ENCODE measurements at regions not wholly inside any gene's neighbourhood (a gene's known extent, or its start where the extent isn't known, plus 50 kb on each side); places are given as distances from the start of the nearest gene placed in this dataset.

DNA sequence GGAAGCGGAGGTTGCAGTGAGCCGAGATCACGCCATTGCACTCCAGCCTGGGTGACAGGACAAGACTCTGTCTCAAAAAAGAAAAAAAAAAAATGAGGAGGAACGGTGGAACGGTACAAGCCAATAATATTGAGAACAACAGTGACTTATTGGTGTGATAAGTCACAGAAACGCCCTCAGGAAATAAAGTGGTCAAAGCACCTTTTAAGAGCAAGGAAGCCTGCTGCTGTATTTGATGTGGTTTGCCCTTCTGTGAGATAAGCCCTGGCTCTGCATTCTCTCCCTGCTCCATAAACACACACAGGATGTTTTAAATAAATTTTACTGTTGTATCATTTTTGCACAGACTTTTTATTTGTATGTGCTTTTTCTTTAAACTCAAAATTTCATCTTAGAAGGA is 269.9 kb upstream of the MSX2 start:
- Histone ChIP-seq H3K4me1 (no peaks in the 10 kb centered on the region), H3K4me3 (no peak overlapping the region), H3K9me3 (peaks cover 0 to 10% (median 0%) of the 10 kb centered on the region in 8 donors), H3K27ac (no peak overlapping the region), H3K27me3 (replicated peaks in 1 of 7) (peaks cover 0 to 7% (median 0%) of the 10 kb centered on the region in 7 donors), H3K36me3 (no peaks in the 10 kb centered on the region)
- 45 to 52% (median 48%) methylated on average over 6 of the region's 6 CpGs for WGBS, 5 donors
- TF ChIP-seq POLR2A (IDR thresholded peaks at IDR 0.05): no peak
- no peak for TF ChIP-seq POLR2AphosphoS5 (IDR thresholded peaks at IDR 0.05)
- TF ChIP-seq, protein P1, sequence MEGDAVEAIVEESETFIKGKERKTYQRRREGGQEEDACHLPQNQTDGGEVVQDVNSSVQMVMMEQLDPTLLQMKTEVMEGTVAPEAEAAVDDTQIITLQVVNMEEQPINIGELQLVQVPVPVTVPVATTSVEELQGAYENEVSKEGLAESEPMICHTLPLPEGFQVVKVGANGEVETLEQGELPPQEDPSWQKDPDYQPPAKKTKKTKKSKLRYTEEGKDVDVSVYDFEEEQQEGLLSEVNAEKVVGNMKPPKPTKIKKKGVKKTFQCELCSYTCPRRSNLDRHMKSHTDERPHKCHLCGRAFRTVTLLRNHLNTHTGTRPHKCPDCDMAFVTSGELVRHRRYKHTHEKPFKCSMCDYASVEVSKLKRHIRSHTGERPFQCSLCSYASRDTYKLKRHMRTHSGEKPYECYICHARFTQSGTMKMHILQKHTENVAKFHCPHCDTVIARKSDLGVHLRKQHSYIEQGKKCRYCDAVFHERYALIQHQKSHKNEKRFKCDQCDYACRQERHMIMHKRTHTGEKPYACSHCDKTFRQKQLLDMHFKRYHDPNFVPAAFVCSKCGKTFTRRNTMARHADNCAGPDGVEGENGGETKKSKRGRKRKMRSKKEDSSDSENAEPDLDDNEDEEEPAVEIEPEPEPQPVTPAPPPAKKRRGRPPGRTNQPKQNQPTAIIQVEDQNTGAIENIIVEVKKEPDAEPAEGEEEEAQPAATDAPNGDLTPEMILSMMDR (IDR thresholded peaks at IDR 0.05 in 8 of 11, conservative IDR thresholded peaks at IDR 0.05 in 3 of 11): no peak
- intact Hi-C loops (cut with DNase I; ENCODE audit: low total_unique reads): no loop called here
- DNase-seq: no peak

DNA sequence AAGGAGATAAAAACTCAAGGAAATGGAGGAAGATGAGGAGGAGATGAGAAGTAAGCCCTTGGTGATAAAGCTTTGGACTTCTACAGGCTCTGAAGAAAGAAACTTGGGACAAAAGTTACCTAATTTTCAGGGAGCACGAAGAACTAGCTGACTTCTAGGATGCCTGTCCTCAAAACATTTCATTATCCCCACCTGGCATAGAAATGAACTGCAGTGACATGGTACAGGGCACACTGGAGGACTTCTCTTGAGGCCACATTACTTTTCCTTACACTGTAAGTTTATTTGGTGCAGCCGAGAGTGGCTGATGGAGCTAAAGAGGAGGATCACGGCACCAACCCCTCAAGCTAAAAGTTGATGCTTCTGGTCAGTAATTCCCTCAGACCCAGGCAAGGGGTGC is 269.5 kb upstream of the MSX2 start:
- TF ChIP-seq, protein P1 (IDR thresholded peaks at IDR 0.05 in 8 of 11, conservative IDR thresholded peaks at IDR 0.05 in 3 of 11): no peak
- TF ChIP-seq POLR2AphosphoS5 (IDR thresholded peaks at IDR 0.05) (no peak), POLR2A (IDR thresholded peaks at IDR 0.05) (no peak)
- 63 to 87% (median 75%) methylated on average over 3 of the region's 3 CpGs for WGBS, 5 donors
- intact Hi-C loops (cut with DNase I; ENCODE audit: low total_unique reads): no loop called here
- Histone ChIP-seq H3K4me1 (no peaks in the 10 kb centered on the region), H3K27ac (no peak overlapping the region), H3K4me3 (no peak overlapping the region), H3K9me3 (peaks cover 0 to 7% (median 0%) of the 10 kb centered on the region in 8 donors), H3K36me3 (no peaks in the 10 kb centered on the region), H3K27me3 (replicated peaks in 1 of 7) (peaks cover 0 to 11% (median 0%) of the 10 kb centered on the region in 7 donors)
- no peak for DNase-seq

DNA sequence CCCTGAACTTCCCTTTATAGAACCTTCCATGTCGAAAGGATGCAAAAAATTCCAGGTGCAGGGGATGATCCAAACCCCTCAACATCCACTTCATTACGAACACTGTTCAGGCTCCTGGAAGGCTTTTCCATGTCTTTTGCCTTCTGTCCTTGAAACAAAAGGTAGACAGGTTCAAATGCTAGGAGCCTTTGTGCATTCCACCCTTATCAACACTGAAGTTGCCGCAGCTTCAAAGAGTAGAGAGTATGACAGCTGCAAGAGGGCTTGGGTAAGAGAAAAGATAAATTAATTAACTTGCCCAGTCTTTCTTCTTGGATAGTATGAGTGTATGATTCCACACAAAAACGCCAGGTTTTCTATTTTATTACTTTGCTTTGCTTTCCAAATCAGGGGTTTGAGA is 269.1 kb upstream of the MSX2 start:
- Histone ChIP-seq H3K36me3 (no peaks in the 10 kb centered on the region), H3K4me1 (no peaks in the 10 kb centered on the region), H3K27ac (no peak overlapping the region), H3K4me3 (no peak overlapping the region), H3K27me3 (replicated peaks in 1 of 7) (peaks cover 0 to 15% (median 0%) of the 10 kb centered on the region in 7 donors), H3K9me3 (peaks cover 0 to 2% (median 0%) of the 10 kb centered on the region in 8 donors)
- intact Hi-C loops (cut with DNase I; ENCODE audit: low total_unique reads): no loop called here
- 61 to 76% (median 73%) methylated on average over 4 of the region's 4 CpGs for WGBS, 5 donors
- no peak for DNase-seq
- TF ChIP-seq, protein P1 (IDR thresholded peaks at IDR 0.05 in 8 of 11, conservative IDR thresholded peaks at IDR 0.05 in 3 of 11): no peak
- TF ChIP-seq POLR2AphosphoS5 (IDR thresholded peaks at IDR 0.05) (no peak), POLR2A (IDR thresholded peaks at IDR 0.05) (no peak)

DNA sequence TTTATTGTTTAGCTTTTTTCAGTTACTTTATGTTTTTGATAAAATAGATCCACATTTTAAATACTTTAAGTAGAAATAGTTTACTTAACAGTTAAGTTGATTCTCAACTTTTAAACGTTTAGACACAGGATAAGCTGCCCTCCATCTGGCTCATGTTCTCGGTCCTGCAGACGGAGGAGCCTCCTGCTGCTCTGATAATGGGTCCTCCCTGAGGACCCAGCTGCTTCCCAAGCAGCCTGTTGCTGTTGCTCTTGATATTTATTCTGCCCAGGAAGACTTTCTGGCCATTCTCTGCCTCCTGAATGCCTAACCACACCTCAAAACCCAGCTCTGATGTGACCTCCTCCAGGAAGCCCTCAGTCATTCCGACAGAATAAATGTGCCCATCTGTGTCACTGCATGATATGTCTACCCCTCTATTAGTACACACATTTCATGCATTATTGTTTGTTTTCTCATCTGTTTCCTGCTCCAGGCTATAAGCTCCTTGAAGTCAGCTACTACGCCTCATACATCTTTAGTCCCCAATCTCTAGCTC is 267.2 kb upstream of the MSX2 start:
- intact Hi-C loops (cut with DNase I; ENCODE audit: low total_unique reads): no loop called here
- DNase-seq: no peak
- peaks cover 0 to 18% (median 0%) of the 10 kb centered on the region in 7 donors for H3K27me3 ChIP-seq (replicated peaks in 1 of 7)
- H3K4me1 ChIP-seq: no peaks in the 10 kb centered on the region
- no peaks in the 10 kb centered on the region for H3K36me3 ChIP-seq
- H3K4me3 ChIP-seq: no peak overlapping the region
- TF ChIP-seq POLR2AphosphoS5 (IDR thresholded peaks at IDR 0.05) (no peak), POLR2A (IDR thresholded peaks at IDR 0.05) (no peak)
- TF ChIP-seq, protein P1 (IDR thresholded peaks at IDR 0.05 in 8 of 11, conservative IDR thresholded peaks at IDR 0.05 in 3 of 11): no peak
- no peak overlapping the region for H3K27ac ChIP-seq
- H3K9me3 ChIP-seq: no peaks in the 10 kb centered on the region
- WGBS, 5 donors: 57 to 63% (median 61%) methylated on average over 5 of the region's 5 CpGs
